H1 (cell line): ENCODE measurements at regions not wholly inside any gene's neighbourhood (a gene's known extent, or its start where the extent isn't known, plus 50 kb on each side); places are given as distances from the start of the nearest gene placed in this dataset.

Experiments used
- EZH2 ChIP-seq: fragments of 200-600 bp; sonication (generic); IDR thresholded peaks from 2 replicates; pipeline ENCODE4 v1.7.1; 2012; ENCODE audit warnings: low read depth, mild to moderate bottlenecking, moderate library complexity, low read length, inconsistent platforms; ENCODE audit not compliant: severe bottlenecking
- GABPA ChIP-seq: IDR thresholded peaks from 2 replicates; pipeline ENCODE4 v1.6.1; 2011; ENCODE audit warnings: mild to moderate bottlenecking, low read length, moderate library complexity, borderline replicate concordance; ENCODE audit not compliant: insufficient read depth
- TF ChIP-seq, protein P1 (sequence below): IDR thresholded peaks from 2 replicates; pipeline ENCODE4 v1.6.1; 2011; ENCODE audit warnings: low read length, improper control_type of control experiment

DNA sequence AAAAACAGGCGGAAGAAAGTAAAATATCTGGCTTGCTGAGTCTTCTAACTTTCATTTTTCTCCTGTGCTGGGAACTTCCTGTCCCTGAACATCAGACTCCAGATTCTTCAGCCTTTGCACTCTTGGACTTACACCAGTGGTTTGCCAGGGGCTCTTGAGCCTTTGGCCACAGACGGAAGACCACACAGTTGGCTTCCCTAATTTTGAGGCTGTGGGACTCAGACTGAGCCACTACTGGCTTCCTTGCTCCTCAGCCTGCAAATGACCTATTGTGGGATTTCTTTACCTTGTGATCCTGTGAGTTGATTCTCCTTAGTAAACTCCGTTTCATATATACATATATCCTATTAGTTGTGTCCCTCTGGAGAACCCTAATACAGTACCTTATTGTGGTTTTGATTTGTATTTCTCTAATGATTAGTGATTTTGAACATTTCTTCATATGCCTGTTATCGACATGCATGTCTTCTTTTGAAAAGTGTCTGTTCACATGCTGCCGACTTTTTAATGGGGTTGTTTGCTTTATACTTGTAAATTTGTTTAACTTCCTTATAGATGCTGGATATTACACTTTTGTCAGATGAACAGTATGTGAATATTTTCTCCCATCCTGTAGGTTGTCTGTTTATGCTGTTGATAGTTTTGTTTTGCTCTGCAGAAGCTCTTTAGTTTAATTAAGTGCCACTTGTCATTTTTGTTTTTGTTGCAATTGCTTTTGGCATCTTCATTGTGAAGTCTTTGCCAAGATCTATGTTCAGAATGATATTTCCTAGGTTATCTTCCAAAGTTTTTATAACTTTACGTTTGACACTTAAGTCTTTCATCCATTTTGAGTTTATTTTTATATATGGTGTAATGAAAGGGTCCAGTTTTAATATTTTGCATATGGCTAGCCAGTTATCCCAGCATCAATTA lies 348.8 kb upstream of the SETBP1 start (continued):
- no peak for TF ChIP-seq EZH2
- TF ChIP-seq, protein P1, sequence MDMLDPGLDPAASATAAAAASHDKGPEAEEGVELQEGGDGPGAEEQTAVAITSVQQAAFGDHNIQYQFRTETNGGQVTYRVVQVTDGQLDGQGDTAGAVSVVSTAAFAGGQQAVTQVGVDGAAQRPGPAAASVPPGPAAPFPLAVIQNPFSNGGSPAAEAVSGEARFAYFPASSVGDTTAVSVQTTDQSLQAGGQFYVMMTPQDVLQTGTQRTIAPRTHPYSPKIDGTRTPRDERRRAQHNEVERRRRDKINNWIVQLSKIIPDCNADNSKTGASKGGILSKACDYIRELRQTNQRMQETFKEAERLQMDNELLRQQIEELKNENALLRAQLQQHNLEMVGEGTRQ, result no peak
- TF ChIP-seq GABPA, result no peak
